GM12872 (cell line): ENCODE measurements at regions not wholly inside any gene's neighbourhood (a gene's known extent, or its start where the extent isn't known, plus 50 kb on each side); places are given as distances from the start of the nearest gene placed in this dataset.

Source experiments
- CTCF ChIP-seq: IDR thresholded peaks from 3 replicates; pipeline ENCODE4 v1.5.1; 2011; ENCODE audit warnings: low read depth, mild to moderate bottlenecking, low read length, moderate library complexity; ENCODE audit not compliant: insufficient read depth

GRCh38 chr12:107525063-107525718 is 160.4 kb upstream of the PWP1 start:
- TF ChIP-seq CTCF, result no peak

GRCh38 chr12:107525719-107526554 is 159.7 kb upstream of the PWP1 start:
- no peak for TF ChIP-seq CTCF

- TF ChIP-seq CTCF, result no peak
These were observed 158.9 kb upstream of the PWP1 start for GRCh38 chr12:107526555-107527180.

GRCh38 chr12:107528731-107529365 is 156.8 kb upstream of the PWP1 start:
- TF ChIP-seq CTCF, result no peak

- no peak for TF ChIP-seq CTCF
These were observed 155.6 kb upstream of the PWP1 start for GRCh38 chr12:107529991-107530390.

GRCh38 chr12:107530701-107531100 is 154.9 kb upstream of the PWP1 start:
- TF ChIP-seq CTCF, result no peak

GRCh38 chr12:107533218-107533617 is 152.4 kb upstream of the PWP1 start:
- no peak for TF ChIP-seq CTCF
